Lung (tissue), 11 donors: ENCODE measurements at regions not wholly inside any gene's neighbourhood (a gene's known extent, or its start where the extent isn't known, plus 50 kb on each side); places are given as distances from the start of the nearest gene placed in this dataset.

Experiments
- ATAC-seq: fragments of 200-7000 bp; cut with Tn5 transposase; one replicate; pipeline ENCODE4 v1.9.1; 2020; ENCODE audit warnings: moderate number of reproducible peaks; ENCODE audit not compliant: insufficient read depth, low FRiP score
- DNase-seq, 3 donors: peaks; one replicate each; pipeline ENCODE4 v3.0.0-alpha.2; 2013 to 2017
- H3K27ac ChIP-seq, 2 donors: one replicate each; pipeline ENCODE4 v1.5.1; 2013; ENCODE audit warnings: mild to moderate bottlenecking in 2 of 2, moderate library complexity in 2 of 2, control low read depth in 1 of 2, inconsistent platforms in 1 of 2, low read depth in 1 of 2, low read length in 1 of 2
- H3K27me3 ChIP-seq, 3 donors: one replicate each; pipeline ENCODE4 v1.5.1; 2013; ENCODE audit warnings: low read length in 2 of 3; ENCODE audit not compliant: control insufficient read depth in 3 of 3, insufficient read depth in 3 of 3
- H3K36me3 ChIP-seq, 4 donors: one replicate each; pipeline ENCODE4 v1.5.1; 2013; ENCODE audit warnings: low read length in 4 of 4, mild to moderate bottlenecking in 1 of 4, moderate library complexity in 1 of 4; ENCODE audit not compliant: control insufficient read depth in 4 of 4, insufficient read depth in 4 of 4
- H3K4me1 ChIP-seq, 5 donors: one replicate each; pipeline ENCODE4 v1.5.1; 2013; ENCODE audit warnings: low read length in 5 of 5, mild to moderate bottlenecking in 2 of 5, moderate library complexity in 1 of 5; ENCODE audit not compliant: control insufficient read depth in 5 of 5, insufficient read depth in 5 of 5
- H3K4me3 ChIP-seq: one replicate; pipeline ENCODE4 v1.5.1; 2013; ENCODE audit warnings: mild to moderate bottlenecking, control low read depth, moderate library complexity
- H3K9ac ChIP-seq, 2 donors: one replicate each; pipeline ENCODE4 v1.5.1; 2013; ENCODE audit warnings: low read length in 2 of 2, control low read depth in 1 of 2; ENCODE audit not compliant: insufficient read depth in 1 of 2
- H3K9me3 ChIP-seq, 4 donors: one replicate each; pipeline ENCODE4 v1.5.1; 2013; ENCODE audit warnings: low read length in 3 of 4, mild to moderate bottlenecking in 1 of 4, moderate library complexity in 1 of 4; ENCODE audit not compliant: control insufficient read depth in 4 of 4, insufficient read depth in 3 of 4
- CTCF ChIP-seq: IDR thresholded peaks from 2 replicates; pipeline ENCODE4 v1.5.1; 2012; ENCODE audit warnings: mild to moderate bottlenecking; ENCODE audit errors: control extremely low read depth, extremely low read depth
- WGBS, 2 donors: extraction: QIAGEN DNeasy Blood & Tissue Kit; methylation state at CpG; one replicate each; pipeline ENCODE4 v1.1.7; 2013; 5-methylcytosine and 5-hydroxymethylcytosine counted together
- donor health status: control.
- donor health status: control.
- donor health status: Bipolar disorder and iron deficiency.
- donor health status: healthy.
- donor health status: DM: yes; HTN: yes; CAD: no.

GRCh38 chrX:867966-868647 is 237.5 kb downstream of the SHOX start:
- Histone ChIP-seq H3K4me1 (peaks cover 0 to 5% (median 0%) of the 10 kb centered on the region in 5 donors), H3K36me3 (no peaks in the 10 kb centered on the region)
- no peak for TF ChIP-seq CTCF

GRCh38 chrX:867502-867901 is 236.9 kb downstream of the SHOX start:
- no peak for TF ChIP-seq CTCF
- WGBS, 2 donors = 78 to 88% methylated on average over 11 of the region's 11 CpGs

More at GRCh38 chrX:867966-868647, 237.5 kb downstream of the SHOX start:
- Histone ChIP-seq H3K4me3 (no peak overlapping the region), H3K27me3 (no peaks in the 10 kb centered on the region), H3K9ac (no peak overlapping the region), H3K9me3 (peaks cover 0 to 9% (median 3%) of the 10 kb centered on the region in 4 donors), H3K27ac (no peak overlapping the region)
- DNase-seq = no peak
- 64 to 74% methylated on average over 18 of the region's 18 CpGs for WGBS, 2 donors
- ATAC-seq = no peak

GRCh38 chrX:866441-866990 is 235.9 kb downstream of the SHOX start:
- H3K4me1 ChIP-seq = peaks cover 0 to 5% (median 0%) of the 10 kb centered on the region in 5 donors
- DNase-seq (no peak), ATAC-seq (no peak)
- no peak overlapping the region for H3K4me3 ChIP-seq
- no peaks in the 10 kb centered on the region for H3K36me3 ChIP-seq
- H3K9me3 ChIP-seq = peaks cover 0 to 5% (median 2%) of the 10 kb centered on the region in 4 donors
- H3K9ac ChIP-seq = no peak overlapping the region
- no peak for TF ChIP-seq CTCF
- H3K27ac ChIP-seq = no peak overlapping the region
- H3K27me3 ChIP-seq = no peaks in the 10 kb centered on the region
- 19 to 50% methylated on average over 18 of the region's 18 CpGs for WGBS, 2 donors

More at GRCh38 chrX:867502-867901, 236.9 kb downstream of the SHOX start:
- Histone ChIP-seq H3K36me3 (no peaks in the 10 kb centered on the region), H3K4me3 (no peak overlapping the region), H3K9me3 (peaks cover 0 to 9% (median 3%) of the 10 kb centered on the region in 4 donors), H3K4me1 (peaks cover 0 to 5% (median 0%) of the 10 kb centered on the region in 5 donors), H3K27me3 (no peaks in the 10 kb centered on the region), H3K27ac (no peak overlapping the region), H3K9ac (no peak overlapping the region)
- no peak for DNase-seq
- no peak for ATAC-seq
